Neural crest cell (in vitro differentiated cells): ENCODE measurements at regions not wholly inside any gene's neighbourhood (a gene's known extent, or its start where the extent isn't known, plus 50 kb on each side); places are given as distances from the start of the nearest gene placed in this dataset.

Experiments used
- DNase-seq: peaks from one replicate; pipeline ENCODE4 v3.0.0; 2021; ENCODE audit warnings: low read depth, mixed read lengths, low spot score
- H3K27ac Mint-ChIP-seq: one replicate; pipeline ENCODE4 v1.8.0; 2021; ENCODE audit warnings: mild to moderate bottlenecking, mixed read lengths; ENCODE audit not compliant: unreplicated experiment
- H3K27me3 Mint-ChIP-seq: 2 replicates; pipeline ENCODE4 v1.8.0; 2021; ENCODE audit warnings: low read depth, mild to moderate bottlenecking, mixed read lengths
- H3K36me3 Mint-ChIP-seq: 2 replicates; pipeline ENCODE4 v1.8.0; 2021; ENCODE audit warnings: low read depth, mild to moderate bottlenecking, mixed read lengths
- H3K4me1 Mint-ChIP-seq: 2 replicates; pipeline ENCODE4 v1.8.0; 2021; ENCODE audit warnings: mixed read lengths
- H3K4me3 Mint-ChIP-seq: one replicate; pipeline ENCODE4 v1.8.0; 2021; ENCODE audit warnings: mild to moderate bottlenecking, mixed read lengths
- H3K9me3 Mint-ChIP-seq: 2 replicates; pipeline ENCODE4 v1.8.0; 2021; ENCODE audit warnings: mixed read lengths
- CTCF ChIP-seq: fragments of 200-600 bp; sonication (generic); conservative IDR thresholded peaks from 2 replicates; pipeline ENCODE4 v1.5.0; 2021; ENCODE audit warnings: antibody characterized with exemption, mild to moderate bottlenecking

- TF ChIP-seq CTCF, result no peak
- no peak overlapping the region for H3K4me3 Mint-ChIP-seq
- DNase-seq, result no peak
- no peaks in the 10 kb centered on the region for H3K36me3 Mint-ChIP-seq
- H3K9me3 Mint-ChIP-seq, result peaks cover 2% of the 10 kb centered on the region
- H3K4me1 Mint-ChIP-seq, result no peaks in the 10 kb centered on the region
- H3K27me3 Mint-ChIP-seq, result no peaks in the 10 kb centered on the region
- H3K27ac Mint-ChIP-seq, result no peak overlapping the region
These were observed 381.9 kb downstream of the ZNF516 start for GRCh38 chr18:76113101-76113500.

- no peak for DNase-seq
- H3K9me3 Mint-ChIP-seq, result peaks cover 20% of the 10 kb centered on the region
- no peak overlapping the region for H3K4me3 Mint-ChIP-seq
- TF ChIP-seq CTCF, result no peak
- H3K27me3 Mint-ChIP-seq, result no peaks in the 10 kb centered on the region
- no peaks in the 10 kb centered on the region for H3K36me3 Mint-ChIP-seq
- no peak overlapping the region for H3K27ac Mint-ChIP-seq
- no peaks in the 10 kb centered on the region for H3K4me1 Mint-ChIP-seq
These were observed 392.4 kb downstream of the ZNF516 start for GRCh38 chr18:76102626-76103025.

- no peak for DNase-seq
- Mint-ChIP-seq H3K9me3 (peaks cover 20% of the 10 kb centered on the region), H3K27ac (no peak overlapping the region), H3K4me3 (no peak overlapping the region), H3K36me3 (no peaks in the 10 kb centered on the region), H3K4me1 (no peaks in the 10 kb centered on the region), H3K27me3 (no peaks in the 10 kb centered on the region)
- no peak for TF ChIP-seq CTCF
These were observed 392.9 kb downstream of the ZNF516 start for GRCh38 chr18:76102156-76102555.

GRCh38 chr18:76099931-76100457, 395.0 kb downstream of the ZNF516 start:
- Mint-ChIP-seq H3K4me3 (no peak overlapping the region), H3K36me3 (no peaks in the 10 kb centered on the region), H3K9me3 (peaks cover 6% of the 10 kb centered on the region), H3K27ac (no peak overlapping the region), H3K4me1 (no peaks in the 10 kb centered on the region), H3K27me3 (no peaks in the 10 kb centered on the region)
- TF ChIP-seq CTCF, result no peak
- no peak for DNase-seq

GRCh38 chr18:76098674-76099411, 396.2 kb downstream of the ZNF516 start:
- DNase-seq, result no peak
- Mint-ChIP-seq H3K4me3 (no peak overlapping the region), H3K9me3 (peaks cover 4% of the 10 kb centered on the region), H3K4me1 (no peaks in the 10 kb centered on the region), H3K36me3 (no peaks in the 10 kb centered on the region), H3K27me3 (no peaks in the 10 kb centered on the region), H3K27ac (no peak overlapping the region)
- TF ChIP-seq CTCF, result no peak
